Adrenal gland (tissue), 5 donors: ENCODE measurements at regions not wholly inside any gene's neighbourhood (a gene's known extent, or its start where the extent isn't known, plus 50 kb on each side); places are given as distances from the start of the nearest gene placed in this dataset.

Experiments
- POLR2A ChIP-seq, 2 donors: fragments of 450-650 bp; IDR thresholded peaks; one replicate each; pipeline ENCODE4 v1.6.1; 2017; ENCODE audit warnings: antibody characterized with exemption in 2 of 2, mild to moderate bottlenecking in 2 of 2, moderate library complexity in 1 of 2
- TF ChIP-seq, protein P1 (sequence below), 6 experiments: fragments of 450-650 bp in 4 of 6; fragments of 200-600 bp in 2 of 6; sonication (generic) in 1 of 6; IDR thresholded peaks; 1 replicate in 5 of 6; 2 replicates in 1 of 6; pipeline versions ENCODE4 v1.5.1 to v1.8.0; 2016 to 2021; ENCODE audit warnings: antibody characterized with exemption in 6 of 6, mild to moderate bottlenecking in 2 of 6, moderate library complexity in 1 of 6
- donor health status: DM: no; HTN: no; CAD: no.

DNA sequence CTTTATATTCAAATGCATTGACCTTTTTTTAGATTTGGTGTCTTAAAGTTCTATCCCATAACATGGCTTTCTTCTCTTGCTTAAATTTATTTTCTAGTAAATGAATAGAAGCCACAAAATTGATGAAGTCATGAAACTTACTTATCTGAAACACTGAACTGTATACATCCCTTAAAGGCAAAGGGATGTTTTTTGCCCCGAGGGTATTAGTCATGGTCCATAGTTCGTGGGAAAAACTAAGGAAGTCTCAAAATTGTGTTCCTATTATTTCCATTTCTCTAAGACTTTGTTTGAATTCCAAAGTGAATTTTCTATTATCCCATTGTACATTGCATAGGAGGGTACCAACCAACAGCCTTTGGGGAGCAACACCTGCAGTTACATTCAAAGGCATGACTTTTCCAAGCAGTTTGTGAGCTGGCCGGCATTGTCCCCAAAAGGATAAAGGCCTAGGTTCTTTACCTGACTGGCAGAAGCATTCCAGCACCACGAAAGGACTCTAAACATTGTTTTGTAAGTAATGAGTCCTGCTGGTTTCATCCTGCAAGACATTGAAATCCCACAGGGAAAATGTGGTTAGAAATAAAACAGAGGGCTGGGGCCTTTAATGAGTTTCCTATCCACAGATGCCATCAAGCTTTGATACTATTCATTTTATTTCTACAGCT, 473.5 kb downstream of the PRKD1 start:
- TF ChIP-seq, protein P1, sequence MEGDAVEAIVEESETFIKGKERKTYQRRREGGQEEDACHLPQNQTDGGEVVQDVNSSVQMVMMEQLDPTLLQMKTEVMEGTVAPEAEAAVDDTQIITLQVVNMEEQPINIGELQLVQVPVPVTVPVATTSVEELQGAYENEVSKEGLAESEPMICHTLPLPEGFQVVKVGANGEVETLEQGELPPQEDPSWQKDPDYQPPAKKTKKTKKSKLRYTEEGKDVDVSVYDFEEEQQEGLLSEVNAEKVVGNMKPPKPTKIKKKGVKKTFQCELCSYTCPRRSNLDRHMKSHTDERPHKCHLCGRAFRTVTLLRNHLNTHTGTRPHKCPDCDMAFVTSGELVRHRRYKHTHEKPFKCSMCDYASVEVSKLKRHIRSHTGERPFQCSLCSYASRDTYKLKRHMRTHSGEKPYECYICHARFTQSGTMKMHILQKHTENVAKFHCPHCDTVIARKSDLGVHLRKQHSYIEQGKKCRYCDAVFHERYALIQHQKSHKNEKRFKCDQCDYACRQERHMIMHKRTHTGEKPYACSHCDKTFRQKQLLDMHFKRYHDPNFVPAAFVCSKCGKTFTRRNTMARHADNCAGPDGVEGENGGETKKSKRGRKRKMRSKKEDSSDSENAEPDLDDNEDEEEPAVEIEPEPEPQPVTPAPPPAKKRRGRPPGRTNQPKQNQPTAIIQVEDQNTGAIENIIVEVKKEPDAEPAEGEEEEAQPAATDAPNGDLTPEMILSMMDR (IDR thresholded peaks at IDR 0.05): no peak
- no peak for TF ChIP-seq POLR2A (IDR thresholded peaks at IDR 0.05)
